H54 (cell line): ENCODE measurements at regions not wholly inside any gene's neighbourhood (a gene's known extent, or its start where the extent isn't known, plus 50 kb on each side); places are given as distances from the start of the nearest gene placed in this dataset.

Experiments used
- DNase-seq: peaks from one replicate; pipeline ENCODE4 v3.0.0; 2011; ENCODE audit warnings: low spot score, mixed read lengths; ENCODE audit not compliant: insufficient read length
- FAIRE-seq: peaks from 3 replicates; lab custom pipeline; 2011; peaks lifted over from hg19 to GRCh38; lab: Jason Lieb, UNC
- POLR2A ChIP-seq: IDR thresholded peaks from 2 replicates; pipeline ENCODE4 v1.6.1; 2011; ENCODE audit warnings: low read depth, mild to moderate bottlenecking, low read length

GRCh38 chr11:123378096-123378495 is 52.0 kb upstream of the GRAMD1B start:
- DNase-seq (no peak), FAIRE-seq (no peak)
- no peak for TF ChIP-seq POLR2A

DNA sequence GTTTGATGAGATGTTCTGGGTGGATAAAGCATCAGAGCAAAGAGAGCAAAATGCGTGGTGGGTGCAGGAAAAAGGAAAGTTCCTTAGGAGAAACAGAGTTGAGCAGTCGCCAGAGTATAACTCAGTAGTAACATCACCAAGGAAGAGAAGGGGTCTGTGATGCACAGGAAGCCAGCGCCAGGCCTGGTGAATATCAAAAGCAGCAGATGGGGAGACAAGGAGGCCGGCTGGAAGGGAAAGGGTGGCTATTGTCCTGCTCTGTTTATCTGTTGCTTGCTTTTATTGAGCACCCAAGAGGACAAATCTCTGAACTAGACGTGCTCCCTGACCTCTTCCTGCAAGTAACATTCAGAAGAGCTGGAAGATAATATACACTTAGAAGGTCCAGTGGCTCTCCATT is 52.7 kb upstream of the GRAMD1B start:
- no peak for FAIRE-seq
- no peak for DNase-seq
- no peak for TF ChIP-seq POLR2A

DNA sequence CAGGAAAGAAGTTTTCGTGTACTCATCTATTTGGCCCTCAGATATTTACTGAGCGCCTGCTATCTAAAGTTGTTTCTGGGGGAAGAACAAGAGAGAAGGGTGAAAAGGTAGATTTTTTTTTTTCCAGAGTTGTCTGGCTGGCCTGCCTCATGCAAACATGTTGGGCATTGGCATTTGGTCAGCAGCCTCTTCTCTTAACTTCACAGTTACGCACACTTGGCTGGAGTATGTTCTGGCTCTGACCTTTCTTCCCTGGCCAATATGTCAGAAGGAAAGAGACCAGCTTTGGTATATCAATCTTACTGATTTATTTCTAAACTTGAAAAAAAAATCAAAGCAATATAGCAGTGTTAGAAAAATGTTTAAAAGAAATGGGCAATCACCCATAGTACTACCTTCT is 54.2 kb upstream of the GRAMD1B start:
- FAIRE-seq (no peak), DNase-seq (no peak)
- TF ChIP-seq POLR2A = no peak

DNA sequence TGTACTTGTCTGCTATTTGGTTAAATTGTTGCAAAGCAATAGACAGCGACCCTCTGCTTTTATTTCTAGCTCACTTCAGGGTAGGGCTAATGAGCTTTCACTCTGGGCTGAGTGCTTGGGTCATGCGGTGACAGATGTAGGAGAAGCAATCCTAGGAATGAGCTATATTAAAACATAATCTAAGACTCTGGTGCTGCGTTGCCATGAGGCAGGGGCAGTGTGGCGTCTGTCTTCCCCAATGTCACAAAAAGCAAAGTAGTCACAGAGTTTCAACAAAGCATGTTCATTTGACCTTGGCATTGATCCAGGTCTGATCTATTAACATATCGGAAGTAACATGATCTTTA is 55.5 kb upstream of the GRAMD1B start:
- DNase-seq (no peak), FAIRE-seq (no peak)
- TF ChIP-seq POLR2A = no peak

GRCh38 chr11:123373754-123374621 is 56.1 kb upstream of the GRAMD1B start:
- no peak for FAIRE-seq
- no peak for DNase-seq
- TF ChIP-seq POLR2A = no peak

DNA sequence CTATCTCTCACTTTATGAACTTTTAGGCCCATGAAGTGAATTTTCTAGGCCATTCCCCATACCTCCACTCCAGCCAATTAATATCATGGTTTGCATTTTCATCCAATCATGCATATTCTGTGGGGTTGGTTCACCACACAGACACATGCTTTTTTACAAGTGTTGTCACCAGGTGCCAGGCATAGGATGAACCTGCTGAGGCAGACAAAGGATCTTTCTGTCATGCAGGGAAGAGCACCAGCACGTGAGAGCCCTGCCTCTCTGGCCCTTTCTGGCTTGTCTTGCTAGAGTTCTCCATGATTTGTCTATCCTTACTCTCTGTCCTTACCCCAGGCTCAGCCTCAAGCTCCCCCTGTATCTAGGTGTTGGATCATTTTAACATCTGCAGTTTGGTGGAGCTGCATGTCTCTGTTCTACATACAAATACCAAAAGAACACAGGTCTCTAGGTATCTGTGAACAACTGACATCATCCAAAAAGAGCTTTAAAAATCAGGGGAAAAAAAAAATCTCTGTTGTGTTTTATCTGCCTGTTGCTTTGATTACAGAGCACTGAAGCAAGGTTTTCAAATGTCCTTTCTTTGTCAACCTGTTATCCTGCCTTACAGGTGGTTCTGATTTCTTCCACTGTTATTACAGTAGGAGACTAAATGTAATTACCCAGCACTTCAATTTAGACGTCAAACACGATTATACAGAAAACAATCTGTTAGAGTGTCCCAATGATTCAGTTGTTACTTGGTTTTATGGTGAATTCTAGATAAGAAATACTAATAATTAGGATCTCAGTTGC is 58.4 kb upstream of the GRAMD1B start:
- no peak for FAIRE-seq
- no peak for DNase-seq
- no peak for TF ChIP-seq POLR2A

- no peak for TF ChIP-seq POLR2A
- FAIRE-seq = no peak
- no peak for DNase-seq
Measured at GRCh38 chr11:123366924-123367323, 63.1 kb upstream of the GRAMD1B start.

DNA sequence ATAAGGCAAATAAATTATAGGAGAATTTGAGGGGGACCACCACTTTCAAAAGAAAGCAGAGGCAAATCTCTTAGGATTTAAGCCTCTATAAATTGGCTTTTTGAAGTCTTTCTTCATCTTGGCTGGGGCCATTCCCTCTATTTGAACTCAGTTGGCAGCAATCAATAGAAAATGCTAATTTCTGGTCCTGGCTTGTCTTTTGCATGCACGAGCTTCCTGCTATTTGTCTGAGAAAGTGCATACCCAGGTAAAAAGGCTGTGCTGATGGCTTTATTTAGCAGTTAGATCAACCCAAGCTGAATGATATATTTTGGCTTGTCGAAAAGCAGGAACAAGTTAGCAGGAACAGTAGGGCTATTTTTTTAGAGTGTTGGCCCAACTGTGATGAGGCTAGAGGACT is 64.1 kb upstream of the GRAMD1B start:
- FAIRE-seq (no peak), DNase-seq (no peak)
- no peak for TF ChIP-seq POLR2A

DNA sequence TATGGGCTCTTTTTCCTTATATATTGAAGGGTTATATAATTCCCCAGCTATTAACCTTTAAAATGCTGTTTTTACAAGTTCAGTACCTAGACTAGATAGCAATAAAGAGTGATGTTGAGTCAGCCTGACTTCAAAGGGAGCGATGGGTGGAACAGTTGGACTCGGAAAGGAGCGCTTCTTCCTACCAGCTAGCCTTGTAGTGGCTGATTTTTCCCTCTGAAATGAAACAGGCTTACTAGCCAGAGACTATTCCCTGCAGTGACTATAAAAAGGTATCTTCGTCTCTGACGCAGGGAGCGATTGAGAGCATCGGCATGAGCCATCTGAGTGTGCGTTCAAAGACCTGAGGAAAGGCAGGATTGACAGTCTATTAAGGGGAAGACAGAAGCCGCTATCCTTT is 66.0 kb upstream of the GRAMD1B start:
- no peak for DNase-seq
- no peak for FAIRE-seq
- no peak for TF ChIP-seq POLR2A

DNA sequence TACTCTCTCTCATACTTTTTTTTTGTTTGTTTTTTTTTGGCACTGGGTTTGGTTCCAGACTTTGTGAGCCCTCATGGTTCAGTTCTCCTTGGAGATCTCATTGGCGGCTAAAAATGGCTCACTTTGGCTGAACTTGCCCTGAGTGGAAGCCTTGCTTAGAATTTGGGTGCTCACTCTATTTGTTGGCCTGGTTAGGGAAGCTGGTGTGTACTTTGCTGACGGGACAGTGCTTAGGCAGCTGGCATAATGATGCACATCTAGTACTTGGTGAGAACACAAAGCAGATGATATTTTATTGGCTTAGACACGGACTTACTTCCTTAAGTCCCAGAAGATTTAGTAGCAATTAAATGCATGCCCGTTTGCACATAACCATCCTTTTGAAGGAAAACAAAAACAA is 66.5 kb upstream of the GRAMD1B start:
- FAIRE-seq (no peak), DNase-seq (no peak)
- TF ChIP-seq POLR2A = no peak

DNA sequence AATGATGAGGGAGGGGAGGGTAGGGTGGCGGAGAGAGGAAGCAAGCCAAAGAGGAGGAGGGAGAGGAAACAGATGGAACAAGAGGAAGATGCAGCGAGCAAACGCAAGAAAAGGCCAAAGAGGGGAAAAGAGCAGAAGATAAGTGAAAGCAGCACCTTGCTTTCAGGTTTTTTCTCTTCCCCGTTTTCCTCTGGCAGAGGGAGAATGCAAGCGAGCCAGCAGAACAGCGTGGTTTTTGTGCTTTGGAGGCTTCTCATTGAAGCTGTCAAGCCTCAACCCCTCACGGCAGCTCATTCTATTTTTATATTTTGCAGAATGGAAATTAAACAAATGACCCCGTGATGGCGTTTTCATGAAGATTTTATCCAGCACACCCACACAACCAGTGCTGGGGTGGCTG is 67.1 kb upstream of the GRAMD1B start:
- no peak for DNase-seq
- FAIRE-seq = no peak
- TF ChIP-seq POLR2A = no peak

DNA sequence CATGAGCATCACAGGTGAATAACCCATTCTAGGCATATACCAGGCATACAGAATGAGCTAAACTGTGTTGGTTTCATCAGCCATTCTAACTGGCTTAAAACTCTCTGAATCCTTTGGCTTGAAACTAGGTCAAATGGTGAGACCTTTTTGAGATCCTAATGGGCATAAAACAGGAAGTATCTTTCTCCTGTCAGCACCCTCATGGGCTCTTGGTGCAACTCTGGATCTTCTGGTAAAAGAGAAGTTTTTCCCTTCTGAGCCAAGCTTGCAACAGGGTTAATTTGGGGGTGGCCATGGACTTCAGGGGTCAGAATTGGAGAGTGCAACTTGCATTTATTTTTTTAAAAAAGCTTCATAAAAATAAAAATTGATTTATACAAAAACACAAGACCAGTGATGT is 67.9 kb upstream of the GRAMD1B start:
- FAIRE-seq (no peak), DNase-seq (no peak)
- no peak for TF ChIP-seq POLR2A

GRCh38 chr11:123361110-123361509 is 69.0 kb upstream of the GRAMD1B start:
- TF ChIP-seq POLR2A = no peak
- no peak for FAIRE-seq

DNA sequence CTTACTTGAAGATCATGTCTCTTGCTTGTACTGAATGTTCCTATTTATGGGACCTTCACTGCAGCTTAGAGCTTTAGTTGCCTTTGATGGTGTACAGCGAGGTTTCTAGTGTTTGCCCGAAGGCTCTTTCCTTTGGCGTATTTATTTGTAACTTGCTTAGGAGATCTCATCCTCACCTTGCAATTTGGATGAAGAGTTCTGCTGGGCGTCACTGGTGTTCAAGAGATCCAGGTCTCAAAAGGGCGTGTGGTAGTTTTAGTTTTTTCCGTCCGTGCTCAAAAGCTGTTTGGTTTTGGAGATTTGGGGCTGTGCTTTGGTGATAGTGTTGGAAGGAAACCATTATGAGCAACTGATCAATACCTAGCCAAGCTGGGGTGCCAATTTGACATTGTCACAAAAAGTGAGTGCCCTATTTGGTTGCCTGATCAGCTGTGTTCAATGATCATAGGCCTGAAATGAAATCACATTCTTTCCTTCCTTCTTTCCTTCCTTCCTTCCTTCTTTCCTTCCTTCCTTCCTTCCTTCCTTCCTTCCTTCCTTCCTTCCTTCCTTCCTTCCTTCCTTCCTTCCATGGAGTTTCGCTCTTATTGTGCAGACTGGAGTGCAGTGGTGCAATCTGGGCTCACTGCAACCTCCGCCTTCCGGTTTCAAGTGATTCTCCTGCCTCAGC is 69.7 kb upstream of the GRAMD1B start:
- no peak for FAIRE-seq
- TF ChIP-seq POLR2A = no peak
- no peak for DNase-seq

More at GRCh38 chr11:123361110-123361509, 69.0 kb upstream of the GRAMD1B start:
- no peak for DNase-seq
